Thyroid gland (tissue), 4 donors: ENCODE measurements at regions not wholly inside any gene's neighbourhood (a gene's known extent, or its start where the extent isn't known, plus 50 kb on each side); places are given as distances from the start of the nearest gene placed in this dataset.

Experiments used
- DNase-seq, 2 donors: peaks; one replicate each; pipeline ENCODE4 v3.0.0-alpha.2; 2019
- H3K27ac ChIP-seq, 3 donors: fragments of 200-600 bp; sonication (generic); 1 replicate in 2 of 3; 2 replicates in 1 of 3; pipeline ENCODE4 v1.5.1; 2016 to 2019; ENCODE audit warnings: mild to moderate bottlenecking in 1 of 3, moderate library complexity in 1 of 3
- H3K27me3 ChIP-seq: fragments of 200-600 bp; sonication (generic); one replicate; pipeline ENCODE4 v1.5.1; 2019
- H3K36me3 ChIP-seq, 2 donors: fragments of 200-600 bp; sonication (generic); one replicate each; pipeline ENCODE4 v1.5.1; 2016 to 2019
- H3K4me1 ChIP-seq, 2 donors: fragments of 200-600 bp; sonication (generic); one replicate each; pipeline ENCODE4 v1.5.1; 2017 to 2019
- H3K4me3 ChIP-seq, 3 donors: fragments of 200-600 bp; sonication (generic); replicated peaks in 1 of 3; 1 replicate in 2 of 3; 2 replicates in 1 of 3; pipeline ENCODE4 v1.5.1; 2016; ENCODE audit warnings: mild to moderate bottlenecking in 1 of 3
- H3K9me3 ChIP-seq: fragments of 200-600 bp; sonication (generic); one replicate; pipeline ENCODE4 v1.5.1; 2017
- CTCF ChIP-seq, 6 experiments: fragments of 200-600 bp in 3 of 6; fragments of 450-650 bp in 3 of 6; sonication (generic) in 3 of 6; IDR thresholded peaks; one replicate each; pipeline ENCODE4 v1.5.1; 2016 to 2019; ENCODE audit warnings: antibody characterized with exemption in 6 of 6, mild to moderate bottlenecking in 2 of 6, inconsistent platforms in 1 of 6, moderate library complexity in 1 of 6
- POLR2A ChIP-seq, 2 donors: fragments of 450-650 bp; IDR thresholded peaks; one replicate each; pipeline ENCODE4 v1.6.1; 2017; ENCODE audit warnings: antibody characterized with exemption in 2 of 2, mild to moderate bottlenecking in 2 of 2, moderate library complexity in 1 of 2
- WGBS, 2 donors: methylation state at CpG; one replicate each; pipeline ENCODE4 v1.1.5; 2017; 5-methylcytosine and 5-hydroxymethylcytosine counted together
- intact Hi-C: fragments of 100-400 bp; cut with DNase I; formaldehyde crosslinking; loops from one replicate; pipeline ENCODE4 v1.15.1; 2023

- no peak overlapping the region for H3K27ac ChIP-seq
- no peak for TF ChIP-seq POLR2A (IDR thresholded peaks at IDR 0.05)
- TF ChIP-seq CTCF (IDR thresholded peaks at IDR 0.05), result no peak
- no peaks in the 10 kb centered on the region for H3K36me3 ChIP-seq
- DNase-seq, result no peak
- no peaks in the 10 kb centered on the region for H3K4me1 ChIP-seq
- intact Hi-C loops, result no loop called here
- no peaks in the 10 kb centered on the region for H3K27me3 ChIP-seq
- WGBS, 2 donors, result 66 to 77% methylated on average over 8 of the region's 8 CpGs
- H3K4me3 ChIP-seq, result no peak overlapping the region
- no peaks in the 10 kb centered on the region for H3K9me3 ChIP-seq
These were observed 156.2 kb downstream of the TNFSF18 start for GRCh38 chr1:172894349-172895049.

- Histone ChIP-seq H3K4me1 (no peaks in the 10 kb centered on the region), H3K9me3 (no peaks in the 10 kb centered on the region), H3K4me3 (no peak overlapping the region), H3K27ac (no peak overlapping the region), H3K27me3 (no peaks in the 10 kb centered on the region), H3K36me3 (no peaks in the 10 kb centered on the region)
- WGBS, 2 donors, result 39 to 51% methylated on average over 5 of the region's 5 CpGs
- no peak for DNase-seq
- TF ChIP-seq POLR2A (IDR thresholded peaks at IDR 0.05), result no peak
- intact Hi-C loops, result no loop called here
These were observed 155.7 kb downstream of the TNFSF18 start for GRCh38 chr1:172895050-172895460.

- H3K4me3 ChIP-seq, result no peak overlapping the region
- no peak overlapping the region for H3K27ac ChIP-seq
- intact Hi-C loops, result no loop called here
- TF ChIP-seq POLR2A (IDR thresholded peaks at IDR 0.05) (no peak), CTCF (IDR thresholded peaks at IDR 0.05) (no peak)
- H3K36me3 ChIP-seq, result no peaks in the 10 kb centered on the region
- no peaks in the 10 kb centered on the region for H3K4me1 ChIP-seq
- 90 to 100% methylated on average over 1 of the region's 1 CpG for WGBS, 2 donors
- H3K9me3 ChIP-seq, result no peaks in the 10 kb centered on the region
- H3K27me3 ChIP-seq, result no peaks in the 10 kb centered on the region
- DNase-seq, result no peak
These were observed 155.0 kb downstream of the TNFSF18 start for GRCh38 chr1:172895761-172896160.

GRCh38 chr1:172897738-172898137 is 153.0 kb downstream of the TNFSF18 start:
- no peak overlapping the region for H3K4me3 ChIP-seq
- intact Hi-C loops, result no loop called here
- H3K27me3 ChIP-seq, result no peaks in the 10 kb centered on the region
- H3K9me3 ChIP-seq, result no peaks in the 10 kb centered on the region
- no peak overlapping the region for H3K27ac ChIP-seq
- no peak for DNase-seq
- 81 to 90% methylated on average over 2 of the region's 2 CpGs for WGBS, 2 donors
- TF ChIP-seq POLR2A (IDR thresholded peaks at IDR 0.05), result no peak
- no peak for TF ChIP-seq CTCF (IDR thresholded peaks at IDR 0.05)
- H3K36me3 ChIP-seq, result no peaks in the 10 kb centered on the region
- no peaks in the 10 kb centered on the region for H3K4me1 ChIP-seq

- Histone ChIP-seq H3K36me3 (no peaks in the 10 kb centered on the region), H3K9me3 (no peaks in the 10 kb centered on the region), H3K27me3 (no peaks in the 10 kb centered on the region), H3K4me1 (no peaks in the 10 kb centered on the region), H3K4me3 (no peak overlapping the region), H3K27ac (no peak overlapping the region)
- intact Hi-C loops, result no loop called here
- no peak for TF ChIP-seq CTCF (IDR thresholded peaks at IDR 0.05)
- TF ChIP-seq POLR2A (IDR thresholded peaks at IDR 0.05), result no peak
- WGBS, 2 donors, result 91 to 98% methylated on average over 3 of the region's 3 CpGs
- DNase-seq, result no peak
These were observed 151.9 kb downstream of the TNFSF18 start for GRCh38 chr1:172898866-172899265.
